ENCODE measurements at regions not wholly inside any gene's neighbourhood (a gene's known extent, or its start where the extent isn't known, plus 50 kb on each side); places are given as distances from the start of the nearest gene placed in this dataset.

DNA sequence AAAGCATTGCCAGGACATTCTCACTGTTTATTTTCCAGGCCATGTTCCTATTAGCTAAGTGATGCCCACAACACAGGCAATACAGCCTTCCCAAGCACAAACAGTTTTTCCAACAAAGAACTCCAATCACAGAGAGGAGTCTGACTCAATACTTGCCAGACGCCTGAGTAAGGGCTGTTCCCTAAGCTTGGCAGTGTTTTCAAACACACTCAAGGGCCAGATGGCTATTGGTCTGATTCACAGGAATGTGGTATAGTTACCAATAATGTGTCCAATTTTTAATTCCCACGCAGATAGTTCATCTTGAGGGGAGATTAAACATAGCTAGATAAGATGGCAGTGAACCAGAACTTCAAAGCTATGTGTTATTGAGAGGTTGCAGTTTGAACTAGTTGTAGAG, 381.0 kb downstream of the SNAPC1 start:
- DNase-seq (ENCODE audit: low read depth, low spot score): no peak

DNA sequence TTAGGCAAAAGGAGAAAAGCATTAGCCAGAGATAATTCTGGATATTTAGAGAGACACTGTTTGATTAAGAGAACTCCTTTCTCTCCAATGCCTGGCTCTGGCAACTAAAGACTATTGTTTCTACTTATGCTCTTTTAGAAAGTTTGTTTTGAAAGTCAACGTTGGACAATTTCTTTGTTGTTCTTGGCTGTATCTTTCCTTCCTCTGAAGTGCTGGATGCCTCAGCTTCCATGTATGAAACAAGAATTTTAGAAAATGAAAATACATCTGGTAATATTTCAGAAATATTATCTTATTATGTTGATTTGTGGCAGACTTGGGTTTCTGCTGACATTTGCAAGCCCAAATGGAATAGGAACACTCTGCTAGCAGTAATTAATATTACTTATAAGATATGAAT, 382.6 kb downstream of the SNAPC1 start:
- DNase-seq (ENCODE audit: low read depth, low spot score): no peak

DNA sequence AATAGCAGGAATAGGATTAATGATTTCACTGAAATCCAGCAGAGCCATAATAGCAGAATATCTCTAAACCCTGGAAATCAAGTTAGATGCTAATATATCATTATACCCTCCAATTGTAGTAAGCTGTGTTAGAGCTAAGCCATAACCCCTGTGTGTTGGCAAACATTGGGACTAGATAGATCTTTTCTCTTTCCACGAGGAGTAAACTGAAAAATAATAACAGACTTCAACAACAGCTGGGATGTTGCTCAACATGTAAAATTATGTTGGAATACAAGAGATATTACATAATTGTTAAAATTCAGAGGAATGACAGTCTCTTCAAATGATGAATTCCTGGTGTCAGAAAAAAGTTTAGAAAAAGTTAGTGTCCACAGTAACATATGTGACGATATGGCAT, 383.8 kb downstream of the SNAPC1 start:
- DNase-seq (ENCODE audit: low read depth, low spot score): no peak

DNA sequence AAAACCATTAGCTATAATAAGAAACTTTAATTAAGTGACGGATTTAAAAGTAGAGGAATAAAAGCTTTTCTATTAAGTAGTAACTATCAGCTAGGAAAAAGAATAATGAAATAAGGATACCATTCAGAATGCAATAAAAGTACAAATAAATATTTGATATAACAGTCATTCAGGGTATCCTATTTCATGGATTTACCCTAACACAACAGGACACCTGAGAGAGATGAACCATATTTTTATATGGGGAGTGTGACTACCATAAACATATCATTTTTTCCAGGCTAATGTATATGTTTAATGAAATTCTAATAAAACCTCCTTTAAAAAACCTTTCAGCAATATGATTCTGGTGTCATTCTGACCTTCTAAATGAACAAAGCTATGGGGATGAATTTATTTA, 393.8 kb downstream of the SNAPC1 start:
- no peak for DNase-seq (ENCODE audit: low read depth, low spot score)

DNA sequence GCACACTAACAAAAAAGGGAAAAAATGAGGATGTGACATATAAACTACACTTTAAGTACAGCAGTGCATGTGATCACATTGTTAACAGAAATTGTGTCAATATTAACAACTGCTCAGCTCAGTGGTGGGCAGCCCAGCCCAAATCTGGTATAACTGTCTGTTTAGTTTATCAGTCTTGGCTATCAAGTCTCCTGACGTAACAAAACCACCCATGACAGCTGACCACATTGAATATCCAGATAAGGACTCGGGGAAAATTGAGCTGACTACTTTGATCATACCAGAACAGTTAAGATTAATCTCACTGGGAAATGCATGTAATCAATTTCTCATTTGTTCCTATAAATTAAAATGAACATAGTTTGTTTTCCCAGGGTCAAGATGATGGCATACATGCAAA, 396.6 kb downstream of the SNAPC1 start:
- DNase-seq (ENCODE audit: low read depth, low spot score): no peak

DNA sequence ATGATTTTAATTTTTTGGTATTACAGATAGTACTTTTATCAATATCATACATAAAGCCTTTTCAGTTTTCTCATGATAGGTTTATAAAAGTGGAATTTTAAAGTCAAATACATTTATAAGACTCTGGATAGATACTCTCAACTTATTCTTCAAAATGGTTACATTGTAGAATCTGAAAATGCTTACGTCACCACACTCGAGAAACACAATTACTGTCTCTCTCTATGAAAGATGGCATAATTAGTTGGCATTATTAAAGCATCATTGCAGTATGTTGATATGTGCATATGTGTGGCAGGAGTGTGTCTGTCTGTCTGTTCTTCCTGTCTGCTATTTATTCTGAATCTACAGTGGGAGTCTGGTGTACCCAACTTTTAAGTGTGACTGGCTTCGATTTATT, 397.1 kb downstream of the SNAPC1 start:
- DNase-seq (ENCODE audit: low read depth, low spot score): no peak

DNA sequence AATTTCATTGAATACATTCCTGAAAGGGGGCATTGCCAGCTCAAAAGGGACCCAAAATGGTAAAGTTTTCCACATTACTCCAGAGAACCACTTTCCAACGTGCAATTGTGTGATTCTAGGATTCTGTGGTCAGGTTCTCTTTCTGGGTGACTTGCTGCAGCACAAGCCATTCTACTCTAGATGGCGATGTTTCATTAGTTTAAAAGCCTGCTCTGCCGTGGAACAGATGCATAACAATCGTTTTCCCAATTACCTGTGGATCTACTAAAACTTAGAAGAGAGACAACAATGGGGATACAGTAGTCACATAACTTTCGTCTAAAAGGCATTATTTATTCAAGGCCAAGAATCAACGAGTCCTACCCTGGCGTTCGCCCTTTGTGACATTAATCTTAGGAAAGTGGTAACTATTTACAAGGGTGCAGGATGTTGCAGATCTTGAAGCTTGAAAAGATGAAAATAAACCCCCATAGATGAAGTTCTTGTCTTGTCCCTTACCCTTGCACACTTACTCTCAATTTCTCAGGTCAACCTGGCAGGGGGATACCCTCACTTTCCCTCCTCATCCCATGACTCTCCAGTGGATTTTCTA, 400.9 kb downstream of the SNAPC1 start:
- DNase-seq (ENCODE audit: low read depth, low spot score): no peak

DNA sequence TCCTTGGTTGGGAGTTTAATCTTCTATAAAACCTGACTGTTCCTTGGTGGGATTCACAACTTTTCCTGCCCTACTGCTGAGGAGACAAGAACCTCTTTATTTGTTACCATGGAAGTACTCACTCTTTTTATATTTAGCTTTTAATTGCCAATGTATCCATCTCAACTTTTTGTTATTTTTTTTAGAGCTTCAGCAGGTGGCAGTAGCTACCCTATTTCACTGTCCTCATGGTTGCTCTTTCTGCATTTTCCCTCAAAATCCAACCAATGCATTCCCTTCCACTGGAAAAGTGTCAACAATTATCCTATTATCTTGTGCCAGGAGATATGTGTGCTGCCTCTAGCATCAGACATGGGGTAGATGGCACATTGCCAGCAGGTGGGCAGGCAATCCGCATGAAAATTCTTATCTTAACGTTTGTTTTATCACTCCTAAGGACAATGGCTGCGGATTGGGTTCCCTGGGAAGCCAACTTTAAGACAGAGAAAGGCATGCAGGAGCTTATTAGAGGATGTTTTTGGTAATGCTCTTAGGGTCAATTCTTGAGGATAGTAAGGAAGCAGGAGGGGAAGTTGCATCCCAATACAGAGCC, 406.4 kb downstream of the SNAPC1 start:
- DNase-seq (ENCODE audit: low read depth, low spot score): no peak

DNA sequence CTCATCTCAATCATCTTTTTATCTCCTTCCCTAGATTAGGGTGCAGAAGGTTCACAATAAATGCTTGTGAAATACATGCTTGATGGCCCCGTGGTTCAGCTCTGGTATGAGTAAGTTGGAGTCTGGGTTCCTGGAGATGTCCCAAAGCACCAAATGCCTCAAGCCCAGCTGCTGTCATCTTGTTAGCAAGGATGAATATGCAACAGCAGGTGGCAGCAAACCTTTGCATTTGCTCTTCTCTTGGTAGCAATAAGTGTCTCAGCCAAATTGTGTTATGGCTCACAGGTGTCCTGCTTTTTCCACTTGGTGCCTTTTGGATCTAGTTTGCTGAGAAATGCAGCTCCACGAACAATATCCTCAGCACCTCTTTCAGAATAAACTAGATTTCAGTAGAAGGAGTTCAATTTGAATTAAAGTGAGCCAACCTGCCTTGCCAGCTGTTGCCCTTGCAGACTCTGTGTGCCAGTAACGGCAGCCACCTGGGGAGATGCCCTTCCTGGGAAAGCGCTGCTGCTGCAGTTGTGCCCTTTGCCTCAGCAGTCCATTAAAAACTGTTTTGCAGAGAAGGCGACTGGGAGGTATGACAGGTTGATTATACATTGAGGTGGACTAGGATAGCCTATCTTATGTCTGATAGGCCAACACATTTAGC, 417.3 kb downstream of the SNAPC1 start:
- no peak for DNase-seq (ENCODE audit: low read depth, low spot score)

DNA sequence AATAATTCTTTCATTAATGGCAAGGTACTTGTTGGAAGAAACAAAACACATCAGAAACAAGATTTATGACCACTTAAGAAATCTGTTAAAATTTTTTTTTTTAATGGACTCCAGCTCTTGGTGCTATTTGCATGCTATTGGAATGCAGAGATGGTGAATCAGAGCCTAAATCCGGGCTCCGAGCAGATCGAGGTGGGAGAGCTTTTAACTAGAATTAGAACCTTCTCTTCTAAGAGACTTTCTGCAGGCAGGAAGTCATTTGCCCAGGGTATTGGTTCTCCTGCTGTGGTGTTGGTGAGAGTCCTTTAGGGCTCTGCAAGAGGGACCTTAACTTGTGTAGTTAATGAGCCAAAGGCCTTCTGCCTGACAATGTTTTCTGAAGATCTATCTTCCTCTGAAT, 419.4 kb downstream of the SNAPC1 start:
- DNase-seq (ENCODE audit: low read depth, low spot score): no peak

DNA sequence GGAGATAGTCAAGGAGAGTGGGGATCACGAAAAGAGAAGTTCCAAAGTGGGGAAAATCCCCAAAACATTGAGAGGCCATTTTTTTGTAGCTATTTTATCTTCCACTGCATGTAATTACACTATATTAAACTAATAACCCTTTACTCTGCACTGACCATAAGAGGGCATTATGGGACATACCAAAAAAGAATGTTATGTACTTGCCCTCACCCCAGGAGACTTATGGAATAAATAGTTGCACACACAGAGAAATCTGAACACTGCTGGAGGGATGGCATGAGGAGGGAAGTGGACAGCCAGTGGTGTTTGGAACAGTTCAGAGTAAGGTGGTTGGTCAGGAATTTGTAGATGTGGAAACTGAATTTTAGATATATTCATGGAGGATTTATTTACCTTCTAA, 422.9 kb downstream of the SNAPC1 start:
- DNase-seq (ENCODE audit: low read depth, low spot score): no peak

DNA sequence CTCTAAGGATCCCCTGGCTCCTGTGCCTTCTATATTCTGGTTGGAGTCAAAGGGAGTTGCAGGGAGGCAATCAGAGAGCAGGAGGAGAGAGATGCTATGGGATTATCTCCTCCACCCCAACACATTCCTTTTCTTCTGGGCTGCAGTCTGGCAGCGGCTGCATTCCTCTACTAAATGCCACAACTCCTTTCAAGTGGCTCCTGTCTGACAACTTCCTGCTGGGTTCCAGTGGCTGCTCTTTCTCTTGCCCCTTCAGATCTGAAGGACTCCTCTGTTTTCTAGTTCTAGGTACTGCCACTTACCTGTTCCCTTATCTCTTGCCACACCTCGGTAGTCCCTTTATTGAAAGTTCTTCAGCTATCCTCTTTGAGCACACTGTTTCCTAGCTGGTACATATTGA, 425.0 kb downstream of the SNAPC1 start:
- no peak for DNase-seq (ENCODE audit: low read depth, low spot score)

DNA sequence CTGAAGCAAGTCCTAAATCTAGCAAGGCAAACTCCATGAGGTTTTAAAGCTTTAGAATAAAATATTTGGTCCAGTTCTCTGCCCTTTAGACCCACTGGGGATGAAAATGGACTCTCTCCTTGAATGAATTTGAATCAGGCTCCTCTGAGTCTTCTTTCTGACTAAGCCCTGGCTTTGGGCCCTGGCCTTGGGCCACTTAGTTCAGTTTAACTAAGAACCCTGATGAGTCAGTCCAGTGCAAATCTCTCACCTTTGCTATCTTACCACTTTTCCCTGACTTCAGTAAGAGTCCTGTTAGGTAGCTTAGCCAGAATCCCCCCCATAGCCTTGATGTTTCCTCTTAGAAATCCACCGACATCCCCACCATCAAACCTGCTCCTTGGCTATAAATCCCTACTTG, 427.5 kb downstream of the SNAPC1 start:
- no peak for DNase-seq (ENCODE audit: low read depth, low spot score)

DNA sequence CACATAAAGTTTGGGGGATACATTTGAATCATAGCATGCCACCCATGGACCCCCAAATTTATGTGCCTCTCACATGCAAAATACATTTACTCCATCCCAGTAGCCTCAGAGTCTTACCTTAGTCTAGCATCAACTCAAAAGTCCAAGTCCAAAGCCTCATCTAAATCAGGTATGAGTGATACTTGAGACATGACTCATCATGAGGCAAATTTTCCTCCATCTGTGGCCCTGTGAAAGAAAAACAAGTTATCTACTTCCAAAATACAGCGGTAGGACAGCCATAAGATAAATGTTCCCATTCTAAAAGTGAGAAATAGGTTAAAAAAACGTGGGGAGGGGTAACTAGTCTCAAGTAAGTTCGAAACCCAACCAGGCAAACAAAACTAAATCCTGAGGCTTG, 444.2 kb downstream of the SNAPC1 start:
- no peak for DNase-seq (ENCODE audit: low read depth, low spot score)

DNA sequence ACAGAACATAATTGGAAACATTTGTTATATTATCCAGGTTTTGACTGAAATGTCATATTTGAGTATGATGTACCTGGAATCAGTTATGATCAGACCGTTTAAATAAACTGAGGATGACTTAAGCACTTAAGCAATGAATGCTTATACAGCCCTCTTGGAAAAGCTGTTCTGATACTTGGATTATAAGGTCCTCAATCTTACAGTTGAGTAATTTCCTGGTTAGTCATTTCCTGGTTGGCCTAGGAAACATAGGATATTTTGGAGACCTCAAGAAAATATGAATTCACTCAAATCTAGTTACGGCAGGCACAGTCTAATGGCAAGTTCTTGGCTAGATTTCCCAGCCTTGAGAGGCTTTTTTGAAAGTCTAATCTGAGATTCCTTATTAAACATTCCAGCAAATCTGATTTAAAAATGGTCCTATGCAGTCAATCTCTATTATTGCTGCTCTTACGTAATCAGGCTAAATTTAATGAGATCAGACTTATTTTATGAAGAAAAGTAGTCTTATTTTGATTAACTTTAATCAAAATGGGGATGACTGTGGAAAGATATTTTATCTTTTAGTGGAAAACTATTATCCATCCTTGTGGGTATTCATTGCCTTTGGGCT, 447.2 kb downstream of the SNAPC1 start:
- no peak for DNase-seq (ENCODE audit: low read depth, low spot score)

DNA sequence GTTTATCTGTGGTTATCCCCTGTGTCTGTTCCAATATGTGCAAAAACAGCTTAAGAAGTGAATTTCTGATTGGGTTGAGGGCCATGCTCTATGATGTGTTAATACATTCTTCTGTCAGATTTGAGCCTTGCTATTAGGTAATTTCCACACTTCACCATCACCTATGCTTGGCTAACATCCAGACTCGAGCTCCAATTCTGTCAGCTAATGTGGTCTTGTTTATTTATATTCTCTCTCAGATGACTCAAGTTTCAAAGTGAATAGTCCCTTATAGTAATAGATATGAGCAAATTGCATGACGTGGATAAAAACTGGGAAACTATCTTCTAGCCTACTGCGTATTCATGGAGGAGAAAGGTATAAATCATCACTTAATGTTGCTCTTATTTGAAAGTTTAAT, 451.3 kb downstream of the SNAPC1 start:
- no peak for DNase-seq (ENCODE audit: low read depth, low spot score)

DNA sequence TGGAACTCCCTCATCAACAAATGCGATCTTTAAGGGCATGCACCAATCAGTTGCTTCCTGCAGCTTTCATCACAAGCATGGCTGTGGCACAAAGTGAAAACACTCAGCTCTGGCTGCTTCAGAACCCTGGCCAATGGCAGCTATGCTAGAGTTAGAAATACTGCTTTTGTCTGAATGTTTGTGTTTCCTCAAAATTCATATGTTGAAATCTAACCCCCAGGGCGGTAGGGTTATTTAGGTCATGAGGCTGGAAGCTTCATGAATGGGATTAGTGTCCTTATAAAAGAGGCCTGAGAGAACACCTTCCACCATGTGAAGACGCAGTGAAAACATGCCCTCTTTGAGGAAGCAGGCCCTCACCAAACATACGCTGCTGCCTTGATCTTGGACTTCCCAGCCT, 453.9 kb downstream of the SNAPC1 start:
- DNase-seq (ENCODE audit: low read depth, low spot score): no peak

DNA sequence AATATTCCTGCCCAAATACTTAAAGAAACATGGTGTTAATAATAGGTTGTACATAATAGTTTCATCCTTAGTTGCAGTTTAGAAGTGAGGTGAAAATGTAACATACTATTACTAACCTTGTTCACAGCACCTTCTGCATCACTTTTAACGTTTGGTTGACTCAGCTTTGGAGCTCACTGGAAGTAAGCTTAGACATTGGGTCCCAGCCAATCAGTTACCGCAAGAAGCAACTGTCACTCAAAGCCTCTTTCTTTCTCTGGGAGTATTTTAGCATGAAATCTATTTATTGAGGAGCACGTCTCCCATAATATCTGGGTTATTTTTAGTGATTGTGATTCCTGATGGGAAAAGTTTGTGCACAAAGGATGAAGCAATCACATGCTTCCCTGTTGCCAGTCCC, 472.6 kb downstream of the SNAPC1 start:
- DNase-seq (ENCODE audit: low read depth, low spot score): no peak

DNA sequence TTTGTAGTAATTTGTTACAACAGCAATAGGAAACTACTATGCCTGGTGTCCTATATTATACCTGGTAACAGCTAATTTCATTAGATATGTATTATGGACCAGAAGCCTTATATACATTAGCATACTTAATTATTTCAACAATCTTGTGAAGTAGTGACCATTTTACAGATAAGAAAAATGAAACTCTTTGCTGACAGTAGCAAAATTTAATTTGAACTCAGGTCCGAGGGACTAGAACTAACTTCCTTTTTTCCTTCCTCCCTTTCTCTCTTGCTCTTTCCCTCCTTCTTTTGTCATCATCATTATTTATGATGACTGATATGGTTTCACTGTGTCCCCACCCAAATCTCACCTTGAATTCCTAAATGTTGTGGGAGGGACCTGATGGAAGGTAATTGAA, 482.0 kb downstream of the SNAPC1 start:
- DNase-seq (ENCODE audit: low read depth, low spot score): no peak

DNA sequence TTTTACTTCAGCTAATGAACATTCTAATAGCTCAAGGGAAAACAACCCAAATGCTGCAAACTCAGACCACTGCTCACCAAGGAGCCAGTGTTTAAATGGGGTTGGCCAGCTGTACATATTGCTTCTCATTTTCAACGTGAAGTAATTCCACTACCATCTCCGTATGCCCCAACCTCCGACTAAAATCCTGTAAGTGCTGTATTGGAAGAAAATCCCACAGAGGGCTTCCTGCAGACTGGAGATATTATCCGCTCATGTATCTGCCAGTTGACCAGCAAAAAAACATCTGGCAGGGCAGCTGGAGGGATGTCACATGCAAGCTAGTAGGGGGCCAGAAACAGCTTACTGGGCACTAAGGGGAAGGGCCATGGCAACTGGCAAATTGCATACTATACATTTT, 485.0 kb downstream of the SNAPC1 start:
- no peak for DNase-seq (ENCODE audit: low read depth, low spot score)

DNA sequence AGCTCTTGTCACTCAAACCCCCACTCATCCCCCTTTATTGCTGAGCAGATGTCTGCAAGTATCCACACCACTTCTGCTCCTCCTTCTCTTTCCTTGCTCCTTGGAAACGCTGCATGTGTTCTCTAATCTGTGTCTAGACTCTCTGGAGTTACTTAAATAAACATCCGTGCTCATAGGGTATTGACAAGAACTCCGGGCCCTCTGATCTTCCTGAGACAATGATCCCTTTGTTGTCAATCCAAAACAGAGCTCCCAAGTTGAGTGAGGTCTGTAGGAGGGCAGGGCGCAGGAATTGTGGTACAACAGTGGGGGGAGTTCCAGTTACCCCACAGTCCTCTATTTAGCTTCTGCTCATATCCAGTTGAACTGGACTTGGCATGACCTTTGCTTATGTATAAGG, 489.0 kb downstream of the SNAPC1 start:
- no peak for DNase-seq (ENCODE audit: low read depth, low spot score)

DNA sequence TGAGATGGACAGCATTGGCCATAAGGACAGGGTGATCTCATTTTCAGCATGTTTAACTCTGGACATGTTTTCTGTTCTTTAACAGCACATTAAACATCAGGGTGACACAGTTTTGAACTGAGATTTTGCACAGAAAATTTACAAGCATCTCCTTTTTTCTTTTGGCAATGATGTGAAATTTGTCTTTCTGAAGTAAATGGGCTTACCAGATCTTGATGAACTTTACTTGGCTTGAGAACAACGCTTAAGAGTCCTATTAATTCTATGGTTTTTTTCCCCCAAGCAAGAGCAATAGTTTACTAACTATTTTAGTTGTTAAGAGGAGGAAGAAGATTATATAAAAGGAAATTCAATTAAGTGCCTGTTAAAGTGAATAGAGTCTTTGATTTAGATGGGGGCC, 491.0 kb downstream of the SNAPC1 start:
- no peak for DNase-seq (ENCODE audit: low read depth, low spot score)

DNA sequence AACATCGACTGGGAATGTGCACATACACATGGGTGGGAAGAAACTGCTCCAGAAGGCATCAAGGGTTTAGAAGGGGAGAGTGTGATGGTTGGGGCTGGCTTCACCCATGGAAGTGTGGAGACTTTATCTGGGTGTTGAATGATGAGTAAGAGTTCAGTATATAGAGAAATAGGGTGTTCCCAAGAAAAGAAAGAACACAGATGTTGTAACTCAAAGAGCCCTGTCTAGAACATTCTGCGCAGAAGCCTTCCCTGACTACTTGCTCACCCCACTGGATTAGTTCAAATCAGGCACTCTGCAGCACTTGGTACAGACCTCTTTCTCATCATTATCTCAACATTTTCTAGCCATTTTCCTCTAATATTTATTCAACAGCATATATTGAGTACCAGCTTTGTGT, 491.7 kb downstream of the SNAPC1 start:
- no peak for DNase-seq (ENCODE audit: low read depth, low spot score)

All from brain pericyte (primary cell).